ENCODE measurements at regions not wholly inside any gene's neighbourhood (a gene's known extent, or its start where the extent isn't known, plus 50 kb on each side); places are given as distances from the start of the nearest gene placed in this dataset.

GRCh38 chr3:30306896-30307295, 299.5 kb upstream of the TGFBR2 start:
- TF ChIP-seq CTCF (conservative IDR thresholded peaks at IDR 0.05): no peak
- H3K27ac ChIP-seq: no peak overlapping the region

GRCh38 chr3:30307372-30307950, 298.9 kb upstream of the TGFBR2 start:
- no peak for TF ChIP-seq CTCF (conservative IDR thresholded peaks at IDR 0.05)

GRCh38 chr3:30308131-30308530, 298.3 kb upstream of the TGFBR2 start:
- no peak for TF ChIP-seq CTCF (conservative IDR thresholded peaks at IDR 0.05)
- no peak overlapping the region for H3K27ac ChIP-seq

More at GRCh38 chr3:30307372-30307950, 298.9 kb upstream of the TGFBR2 start:
- H3K27ac ChIP-seq: no peak overlapping the region

- H3K27ac ChIP-seq: no peak overlapping the region
- no peak for TF ChIP-seq CTCF (conservative IDR thresholded peaks at IDR 0.05)
Measured at GRCh38 chr3:30309961-30310954, 296.1 kb upstream of the TGFBR2 start.

- H3K27ac ChIP-seq: no peak overlapping the region
- no peak for TF ChIP-seq CTCF (conservative IDR thresholded peaks at IDR 0.05)
Measured at GRCh38 chr3:30311781-30312180, 294.6 kb upstream of the TGFBR2 start.

GRCh38 chr3:30313840-30314239, 292.6 kb upstream of the TGFBR2 start:
- no peak for TF ChIP-seq CTCF (conservative IDR thresholded peaks at IDR 0.05)

GRCh38 chr3:30314757-30315325, 291.6 kb upstream of the TGFBR2 start:
- no peak overlapping the region for H3K27ac ChIP-seq
- no peak for TF ChIP-seq CTCF (conservative IDR thresholded peaks at IDR 0.05)

More at GRCh38 chr3:30313840-30314239, 292.6 kb upstream of the TGFBR2 start:
- H3K27ac ChIP-seq: no peak overlapping the region

Measured in VCaP (cell line).